ENCODE measurements at regions not wholly inside any gene's neighbourhood (a gene's known extent, or its start where the extent isn't known, plus 50 kb on each side); places are given as distances from the start of the nearest gene placed in this dataset.

GRCh38 chr2:237254911-237255578, 158.9 kb downstream of the COL6A3 start:
- Histone ChIP-seq H3K9me3 (replicated peaks) (no peaks in the 10 kb centered on the region), H3K27ac (replicated peaks) (peak overlapping the region; percentile 69), H3K4me1 (peaks cover 19% of the 10 kb centered on the region), H3K36me3 (no peaks in the 10 kb centered on the region), H3K4me3 (no peak overlapping the region), H3K27me3 (ENCODE audit: low read depth) (no peaks in the 10 kb centered on the region)
- no peak for TF ChIP-seq CTCF (IDR thresholded peaks at IDR 0.05; ENCODE audit: borderline replicate concordance)
- no peak for DNase-seq
- intact Hi-C loops (cut with micrococcal nuclease), result no loop called here

- intact Hi-C loops (cut with micrococcal nuclease), result no loop called here
- Histone ChIP-seq H3K9me3 (replicated peaks) (no peaks in the 10 kb centered on the region), H3K27ac (replicated peaks) (peak overlapping the region; percentile 69), H3K4me1 (peaks cover 19% of the 10 kb centered on the region), H3K4me3 (no peak overlapping the region), H3K36me3 (no peaks in the 10 kb centered on the region), H3K27me3 (ENCODE audit: low read depth) (no peaks in the 10 kb centered on the region)
- no peak for TF ChIP-seq CTCF (IDR thresholded peaks at IDR 0.05; ENCODE audit: borderline replicate concordance)
- DNase-seq, result peak; percentile 44
Observed at GRCh38 chr2:237256887-237257286, 157.1 kb downstream of the COL6A3 start.

- Histone ChIP-seq H3K27me3 (ENCODE audit: low read depth) (no peaks in the 10 kb centered on the region), H3K4me1 (peaks cover 19% of the 10 kb centered on the region), H3K36me3 (no peaks in the 10 kb centered on the region), H3K9me3 (replicated peaks) (no peaks in the 10 kb centered on the region), H3K4me3 (no peak overlapping the region), H3K27ac (replicated peaks) (peak overlapping the region; percentile 69)
- no peak for TF ChIP-seq CTCF (IDR thresholded peaks at IDR 0.05; ENCODE audit: borderline replicate concordance)
- intact Hi-C loops (cut with micrococcal nuclease), result no loop called here
- DNase-seq, result peak; percentile 35
Observed at GRCh38 chr2:237257471-237257951, 156.5 kb downstream of the COL6A3 start.

- Histone ChIP-seq H3K27me3 (ENCODE audit: low read depth) (no peaks in the 10 kb centered on the region), H3K4me1 (peaks cover 19% of the 10 kb centered on the region), H3K9me3 (replicated peaks) (no peaks in the 10 kb centered on the region), H3K36me3 (no peaks in the 10 kb centered on the region), H3K27ac (replicated peaks) (peak overlapping the region; percentile 69), H3K4me3 (no peak overlapping the region)
- TF ChIP-seq CTCF (IDR thresholded peaks at IDR 0.05; ENCODE audit: borderline replicate concordance), result no peak
- DNase-seq, result no peak
- intact Hi-C loops (cut with micrococcal nuclease), result no loop called here
Observed at GRCh38 chr2:237258116-237258515, 155.8 kb downstream of the COL6A3 start.

- no peak for DNase-seq
- no peaks in the 10 kb centered on the region for H3K27me3 ChIP-seq (ENCODE audit: low read depth)
- H3K9me3 ChIP-seq (replicated peaks), result no peaks in the 10 kb centered on the region
- peak overlapping the region; percentile 69 for H3K27ac ChIP-seq (replicated peaks)
- TF ChIP-seq CTCF (IDR thresholded peaks at IDR 0.05; ENCODE audit: borderline replicate concordance), result no peak
- no peaks in the 10 kb centered on the region for H3K36me3 ChIP-seq
- no peak overlapping the region for H3K4me3 ChIP-seq
- H3K4me1 ChIP-seq, result peaks cover 19% of the 10 kb centered on the region
- intact Hi-C loops (cut with micrococcal nuclease), result no loop called here
Observed at GRCh38 chr2:237258615-237259014, 155.3 kb downstream of the COL6A3 start.

All from left ventricle myocardium inferior (tissue), 1 donor.